IMR-90 (cell line): ENCODE measurements at regions not wholly inside any gene's neighbourhood (a gene's known extent, or its start where the extent isn't known, plus 50 kb on each side); places are given as distances from the start of the nearest gene placed in this dataset.

Experiments used
- ATAC-seq: fragments of 200-7000 bp; cut with Tn5 transposase; 2 replicates; pipeline ENCODE4 v1.9.1; 2020; ENCODE audit warnings: low read depth, mild to moderate bottlenecking, moderate library complexity
- BruUV-seq: library from RNA; stranded (reverse); fragments of 400-500 nt; replicated peaks from 2 replicates; lab custom pipeline; 2021; lab: Mats Ljungman, UMichigan
- CTCF ChIA-PET: fragments of 300-600 bp; formaldehyde crosslinking; extraction: SDS; loops from one replicate; lab custom pipeline; 2021; ENCODE audit warnings: antibody characterized with exemption; lab: Yijun Ruan, JAX
- POLR2A ChIA-PET: fragments of 300-600 bp; sonication (Branson Sonifier 250); formaldehyde crosslinking; loops from one replicate; lab custom pipeline; 2022; ENCODE audit warnings: antibody characterized with exemption; ENCODE audit not compliant: unreplicated experiment; lab: Charles Lee
- DNase-seq: peaks from one replicate; pipeline ENCODE4 v3.0.0; 2013
- H2AFZ ChIP-seq: replicated peaks from 2 replicates; pipeline ENCODE3; 2013; ENCODE audit warnings: low read length, mild to moderate bottlenecking; ENCODE audit not compliant: poor library complexity
- H2AK5ac ChIP-seq: 2 replicates; pipeline ENCODE4 v1.6.1; 2013; ENCODE audit warnings: low read depth, low read length, inconsistent platforms
- H2AK9ac ChIP-seq: replicated peaks from 2 replicates; pipeline ENCODE3; 2013; ENCODE audit warnings: mild to moderate bottlenecking, low read depth, low read length, moderate library complexity; ENCODE audit not compliant: poor library complexity
- H2BK120ac ChIP-seq: 2 replicates; pipeline ENCODE4 v1.6.1; 2013; ENCODE audit warnings: low read depth, low read length, inconsistent platforms
- H2BK15ac ChIP-seq: 3 replicates; pipeline ENCODE4 v1.6.1; 2013; ENCODE audit warnings: low read depth, low read length, inconsistent platforms
- H2BK20ac ChIP-seq: 2 replicates; pipeline ENCODE4 v1.6.1; 2013; ENCODE audit warnings: low read depth, mild to moderate bottlenecking, inconsistent platforms, low read length, moderate library complexity
- H2BK5ac ChIP-seq: 2 replicates; pipeline ENCODE4 v1.6.1; 2013; ENCODE audit warnings: mild to moderate bottlenecking, low read depth, low read length, inconsistent platforms; ENCODE audit not compliant: poor library complexity, severe bottlenecking
- H3K14ac ChIP-seq: replicated peaks from 2 replicates; pipeline ENCODE4 v1.6.1; 2013; ENCODE audit warnings: low read depth, low read length, inconsistent platforms
- H3K18ac ChIP-seq: 2 replicates; pipeline ENCODE4 v1.6.1; 2013; ENCODE audit warnings: low read depth, low read length, control low read depth
- H3K23ac ChIP-seq: 2 replicates; pipeline ENCODE4 v1.6.1; 2013; ENCODE audit warnings: low read depth, low read length, inconsistent platforms
- H3K27ac ChIP-seq: 2 replicates; pipeline ENCODE4 v1.5.1; 2013; ENCODE audit warnings: mild to moderate bottlenecking, control low read depth, low read length; ENCODE audit not compliant: insufficient read depth
- H3K27me3 ChIP-seq: 2 replicates; pipeline ENCODE4 v1.6.1; 2013; ENCODE audit warnings: low read length; ENCODE audit not compliant: control insufficient read depth, insufficient read depth
- H3K36me3 ChIP-seq: 2 replicates; pipeline ENCODE4 v1.6.1; 2013; ENCODE audit warnings: low read length, mixed read lengths; ENCODE audit not compliant: control insufficient read depth, insufficient read depth
- H3K4ac ChIP-seq: 2 replicates; pipeline ENCODE4 v1.6.1; 2013; ENCODE audit warnings: low read depth, low read length, inconsistent platforms
- H3K4me1 ChIP-seq: 2 replicates; pipeline ENCODE4 v1.6.1; 2013; ENCODE audit warnings: low read length, mixed read lengths; ENCODE audit not compliant: control insufficient read depth, insufficient read depth
- H3K4me2 ChIP-seq: 2 replicates; pipeline ENCODE4 v1.6.1; 2013; ENCODE audit warnings: low read depth, mild to moderate bottlenecking, control low read depth, low read length, moderate library complexity
- H3K4me3 ChIP-seq: 2 replicates; pipeline ENCODE4 v1.5.1; 2013; ENCODE audit warnings: low read depth, mild to moderate bottlenecking, control low read depth, low read length, moderate library complexity; ENCODE audit not compliant: insufficient read depth
- H3K56ac ChIP-seq: 2 replicates; pipeline ENCODE4 v1.6.1; 2013; ENCODE audit warnings: low read length, inconsistent platforms; ENCODE audit not compliant: insufficient read depth; ENCODE audit errors: extremely low read depth
- H3K79me1 ChIP-seq, 2 experiments: 2 replicates each; pipeline ENCODE4 v1.6.1; 2013; ENCODE audit warnings: low read length in 2 of 2, inconsistent platforms in 1 of 2, low read depth in 1 of 2
- H3K9ac ChIP-seq: 2 replicates; pipeline ENCODE4 v1.6.1; 2013; ENCODE audit warnings: low read depth, low read length, control low read depth
- H3K9me1 ChIP-seq: 2 replicates; pipeline ENCODE4 v1.6.1; 2013; ENCODE audit warnings: low read length, inconsistent platforms; ENCODE audit not compliant: insufficient read depth
- H3K9me3 ChIP-seq: 2 replicates; pipeline ENCODE4 v1.6.1; 2013; ENCODE audit warnings: low read length; ENCODE audit not compliant: control insufficient read depth, insufficient read depth
- H4K20me1 ChIP-seq: 2 replicates; pipeline ENCODE4 v1.6.1; 2013; ENCODE audit warnings: low read length, inconsistent platforms; ENCODE audit not compliant: insufficient read depth
- H4K5ac ChIP-seq: 2 replicates; pipeline ENCODE4 v1.6.1; 2013; ENCODE audit warnings: mild to moderate bottlenecking, low read depth, low read length, control low read depth
- H4K8ac ChIP-seq, 2 experiments: 2 replicates each; pipeline ENCODE4 v1.6.1; 2013; ENCODE audit warnings: low read depth in 2 of 2, low read length in 2 of 2, control low read depth in 1 of 2, inconsistent platforms in 1 of 2
- H4K91ac ChIP-seq: 2 replicates; pipeline ENCODE4 v1.6.1; 2013; ENCODE audit warnings: low read depth, low read length, inconsistent platforms; ENCODE audit not compliant: insufficient read depth
- CEBPB ChIP-seq: IDR thresholded peaks from 2 replicates; pipeline ENCODE4 v1.6.1; 2012; ENCODE audit warnings: low read depth, low read length, improper control_type of control experiment
- MAFK ChIP-seq: IDR thresholded peaks from 2 replicates; pipeline ENCODE4 v1.6.1; 2012; ENCODE audit warnings: low read depth, low read length, improper control_type of control experiment
- MAZ ChIP-seq: IDR thresholded peaks from 2 replicates; pipeline ENCODE4 v1.6.1; 2012; ENCODE audit warnings: low read depth, mild to moderate bottlenecking, low read length, improper control_type of control experiment, moderate library complexity, borderline replicate concordance
- RAD21 ChIP-seq: IDR thresholded peaks from 2 replicates; pipeline ENCODE4 v1.6.1; 2012; ENCODE audit warnings: low read length, improper control_type of control experiment
- WGBS, 2 experiments: methylation state at CpG; one replicate each; pipeline versions ENCODE4 v1.1.5 to v1.1.7; 2013; ENCODE audit warnings: missing lambda C conversion rate in 2 of 2; ENCODE audit not compliant: insufficient read length in 1 of 2; ENCODE audit errors: extremely low coverage in 2 of 2; 5-methylcytosine and 5-hydroxymethylcytosine counted together
- dilution Hi-C: fragments of 300-500 bp; cut with HindIII; formaldehyde crosslinking; loops from one replicate; pipeline ENCODE4 v1.14.3; 2018; ENCODE audit warnings: low sequenced_read_pairs; ENCODE audit not compliant: unreplicated experiment
- in situ Hi-C: fragments of 300-500 bp; cut with MboI; formaldehyde crosslinking; loops from 3 replicates; pipeline ENCODE4 v1.14.3; 2019; ENCODE audit warnings: low sequenced_read_pairs, inconsistent platforms, mixed read lengths
- intact Hi-C: fragments of 100-400 bp; cut with micrococcal nuclease; formaldehyde crosslinking; loops from 2 replicates; pipeline ENCODE4 v1.10.0; 2022
- TF ChIP-seq, protein P1 (sequence below): fragments of 150-350 bp; IDR thresholded peaks from 2 replicates; pipeline ENCODE4 v1.6.1; 2016; ENCODE audit warnings: low read depth, mild to moderate bottlenecking, low read length, moderate library complexity, borderline replicate concordance
- TF ChIP-seq, protein P2 (sequence below): fragments of 150-350 bp; IDR thresholded peaks from 2 replicates; pipeline ENCODE4 v1.6.1; 2017; ENCODE audit warnings: mild to moderate bottlenecking, antibody characterized with exemption, low read length, low read depth

DNA sequence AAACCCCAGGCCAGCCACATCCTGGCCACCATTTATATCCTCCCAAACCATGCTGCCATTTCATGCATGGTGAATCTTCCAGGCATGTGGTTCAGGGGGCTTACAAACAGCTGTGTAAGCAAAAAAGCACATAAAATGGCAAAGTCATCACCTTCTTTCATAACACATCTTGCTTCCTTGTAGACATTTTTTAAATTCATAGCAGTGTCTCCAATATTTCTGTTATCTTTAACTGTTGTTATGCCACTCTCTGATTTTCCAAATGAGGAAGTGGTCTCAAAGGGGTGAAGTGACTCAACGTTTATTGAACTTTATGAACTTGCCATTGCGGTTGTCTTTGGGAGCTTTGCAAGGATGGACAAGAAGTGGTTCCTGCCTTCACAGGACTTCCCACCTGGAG, 264.4 kb downstream of the MEX3B start:
- H2BK20ac ChIP-seq: no peak overlapping the region
- H3K4me3 ChIP-seq: no peak overlapping the region
- H2BK5ac ChIP-seq: no peak overlapping the region
- no peak overlapping the region for H2AFZ ChIP-seq
- no peak overlapping the region for H3K56ac ChIP-seq
- 100% methylated on average over 1 of the region's 2 CpGs; no CpG with 5 or more reads in 1 of the 2 experiments for WGBS, 2 experiments
- DNase-seq: no peak
- no peak overlapping the region for H4K91ac ChIP-seq
- no peaks in the 10 kb centered on the region for H3K36me3 ChIP-seq
- H3K4ac ChIP-seq: no peak overlapping the region
- H2BK15ac ChIP-seq: no peak overlapping the region
- peaks cover 14% of the 10 kb centered on the region for H3K27me3 ChIP-seq
- no peak overlapping the region for H2AK9ac ChIP-seq
- no peak overlapping the region for H4K5ac ChIP-seq
- no peak overlapping the region for H3K18ac ChIP-seq
- in situ Hi-C loops: no loop called here
- intact Hi-C loops: no loop called here
- TF ChIP-seq, protein P1, sequence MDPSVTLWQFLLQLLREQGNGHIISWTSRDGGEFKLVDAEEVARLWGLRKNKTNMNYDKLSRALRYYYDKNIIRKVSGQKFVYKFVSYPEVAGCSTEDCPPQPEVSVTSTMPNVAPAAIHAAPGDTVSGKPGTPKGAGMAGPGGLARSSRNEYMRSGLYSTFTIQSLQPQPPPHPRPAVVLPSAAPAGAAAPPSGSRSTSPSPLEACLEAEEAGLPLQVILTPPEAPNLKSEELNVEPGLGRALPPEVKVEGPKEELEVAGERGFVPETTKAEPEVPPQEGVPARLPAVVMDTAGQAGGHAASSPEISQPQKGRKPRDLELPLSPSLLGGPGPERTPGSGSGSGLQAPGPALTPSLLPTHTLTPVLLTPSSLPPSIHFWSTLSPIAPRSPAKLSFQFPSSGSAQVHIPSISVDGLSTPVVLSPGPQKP: no peak
- peak; percentile 69 for TF ChIP-seq MAFK
- TF ChIP-seq, protein P2, sequence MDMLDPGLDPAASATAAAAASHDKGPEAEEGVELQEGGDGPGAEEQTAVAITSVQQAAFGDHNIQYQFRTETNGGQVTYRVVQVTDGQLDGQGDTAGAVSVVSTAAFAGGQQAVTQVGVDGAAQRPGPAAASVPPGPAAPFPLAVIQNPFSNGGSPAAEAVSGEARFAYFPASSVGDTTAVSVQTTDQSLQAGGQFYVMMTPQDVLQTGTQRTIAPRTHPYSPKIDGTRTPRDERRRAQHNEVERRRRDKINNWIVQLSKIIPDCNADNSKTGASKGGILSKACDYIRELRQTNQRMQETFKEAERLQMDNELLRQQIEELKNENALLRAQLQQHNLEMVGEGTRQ: no peak
- TF ChIP-seq RAD21: no peak
- no peak for TF ChIP-seq MAZ
- no peak for TF ChIP-seq CEBPB
- CTCF ChIA-PET: no interaction called here
- H3K4me2 ChIP-seq: no peak overlapping the region
- H4K8ac ChIP-seq: no peak overlapping the region
- H3K4me1 ChIP-seq: no peaks in the 10 kb centered on the region
- H3K27ac ChIP-seq: no peak overlapping the region
- no peak overlapping the region for H3K23ac ChIP-seq
- no peaks in the 10 kb centered on the region for H3K9me1 ChIP-seq
- H2AK5ac ChIP-seq: no peak overlapping the region
- no peaks in the 10 kb centered on the region for H4K20me1 ChIP-seq
- no peaks in the 10 kb centered on the region for H3K79me1 ChIP-seq
- BruUV-seq: no TSS peak
- H3K9me3 ChIP-seq: 0 out of 2 replicates have a peak, but pooled peaks cover 2% of the 10 kb centered on the region
- H3K9ac ChIP-seq: no peak overlapping the region
- POLR2A ChIA-PET: no interaction called here
- H2BK120ac ChIP-seq: no peak overlapping the region
- no peak overlapping the region for H3K14ac ChIP-seq
- ATAC-seq: no peak
- dilution Hi-C loops: no loop called here
